GM19452 (cell line): ENCODE measurements at regions not wholly inside any gene's neighbourhood (a gene's known extent, or its start where the extent isn't known, plus 50 kb on each side); places are given as distances from the start of the nearest gene placed in this dataset.

Experiments
- ATAC-seq: cut with Tn5 transposase; IDR thresholded peaks from one replicate; pipeline ENCODE4 v1.9.1; 2021; ENCODE audit not compliant: unreplicated experiment

DNA sequence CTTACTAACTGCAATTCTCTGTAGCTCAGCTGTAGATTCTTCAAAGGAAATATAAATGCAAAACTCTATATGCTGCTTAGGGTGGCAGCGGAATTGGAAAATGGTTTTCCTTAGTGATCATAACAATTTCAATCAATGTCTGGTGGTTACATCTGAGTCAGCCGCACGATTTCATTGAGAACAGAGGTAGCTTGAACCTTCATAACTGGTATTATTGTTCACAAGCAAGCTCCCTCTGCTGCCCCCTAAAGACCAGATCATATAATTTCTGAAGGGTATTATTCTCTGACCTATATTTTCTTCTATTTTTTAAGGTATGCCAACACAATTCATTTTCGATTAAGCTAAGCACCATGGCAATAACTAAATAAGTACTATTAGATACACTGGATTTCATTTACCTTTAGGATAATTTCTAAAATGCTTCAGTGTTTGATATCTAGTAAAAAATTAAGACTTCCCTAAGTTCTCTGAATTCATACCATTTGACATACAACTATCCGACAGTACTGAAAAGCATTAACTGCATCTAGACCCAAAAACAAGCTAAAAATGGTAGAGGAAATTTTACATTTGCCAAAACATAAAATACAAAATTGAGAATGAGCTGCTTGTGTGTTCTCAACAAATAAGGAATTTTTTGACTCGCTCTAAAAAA is 181.1 kb upstream of the SPEF2 start:
- ATAC-seq = no peak

DNA sequence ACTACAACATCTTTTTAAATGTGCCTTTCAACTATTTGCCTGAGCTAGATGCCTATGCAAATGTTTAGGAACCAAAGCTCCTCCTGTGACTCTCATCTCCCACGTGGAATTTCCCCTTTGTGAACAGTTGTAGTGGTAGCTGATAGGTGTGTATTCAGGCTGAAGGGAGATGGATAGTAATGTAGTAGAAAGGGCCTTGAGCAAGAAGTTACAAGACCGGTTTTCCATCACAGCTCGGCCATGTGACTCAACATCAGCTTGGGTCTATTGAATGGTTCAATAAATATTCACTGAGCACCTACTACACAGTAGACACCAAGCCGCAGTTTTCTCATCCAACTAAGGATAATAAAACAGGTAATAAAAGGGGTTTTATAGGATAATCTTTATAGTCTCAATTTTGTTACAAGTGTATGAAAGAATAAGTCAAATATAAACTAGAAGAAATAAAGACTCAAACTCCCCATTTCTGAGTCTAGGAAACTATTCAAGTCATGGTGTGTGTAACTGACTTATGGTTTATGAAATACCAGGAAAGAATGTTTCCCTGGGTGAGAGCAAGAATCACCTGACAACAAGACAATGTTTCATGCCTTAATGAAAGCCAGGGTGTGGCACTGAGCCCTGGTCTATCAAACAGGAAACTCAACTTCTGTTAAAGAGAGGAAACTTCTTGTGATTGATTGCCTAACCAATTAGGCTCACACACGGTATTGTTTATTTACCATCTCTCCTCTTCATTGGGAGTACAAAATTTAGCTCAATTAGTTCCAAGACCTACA is 187.1 kb upstream of the SPEF2 start:
- no peak for ATAC-seq

DNA sequence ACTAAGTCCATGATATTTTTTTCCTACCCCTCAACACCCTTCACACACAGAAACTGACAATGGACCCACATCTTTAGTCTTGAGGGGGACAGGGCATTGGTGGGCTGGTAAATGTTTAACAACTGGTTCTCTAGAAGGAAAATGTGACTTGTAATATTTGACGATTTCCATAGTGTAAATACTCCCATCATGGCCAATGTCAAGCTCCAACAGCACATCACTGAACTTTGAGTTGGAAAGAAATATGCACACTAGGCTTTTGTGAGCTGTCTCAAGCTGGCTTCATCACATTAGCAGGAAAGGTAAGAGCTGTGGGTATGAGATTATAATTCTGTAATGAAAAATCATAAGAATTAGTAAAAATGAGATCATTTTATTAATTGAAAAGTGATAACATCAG is 189.9 kb upstream of the PRLR start:
- no peak for ATAC-seq

DNA sequence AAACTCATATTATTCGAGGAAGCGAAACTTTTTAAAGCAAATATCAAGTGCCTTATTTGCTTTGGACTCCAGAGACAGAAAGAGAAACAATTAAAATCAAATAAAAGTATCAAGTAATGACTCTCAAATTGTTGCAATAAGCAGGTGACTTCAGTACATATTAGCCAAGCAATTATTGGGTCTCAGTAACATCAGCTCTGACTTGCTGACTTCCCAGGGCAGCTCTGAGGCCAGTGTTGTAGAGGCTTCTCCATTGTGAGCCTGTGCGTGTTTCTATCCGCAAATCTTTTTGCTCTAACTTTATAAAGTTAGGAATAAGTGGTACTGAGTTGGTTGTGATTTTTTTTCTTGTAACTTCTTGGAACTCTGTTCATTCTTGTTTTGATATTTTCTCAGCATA is 186.8 kb upstream of the PRLR start:
- no peak for ATAC-seq

DNA sequence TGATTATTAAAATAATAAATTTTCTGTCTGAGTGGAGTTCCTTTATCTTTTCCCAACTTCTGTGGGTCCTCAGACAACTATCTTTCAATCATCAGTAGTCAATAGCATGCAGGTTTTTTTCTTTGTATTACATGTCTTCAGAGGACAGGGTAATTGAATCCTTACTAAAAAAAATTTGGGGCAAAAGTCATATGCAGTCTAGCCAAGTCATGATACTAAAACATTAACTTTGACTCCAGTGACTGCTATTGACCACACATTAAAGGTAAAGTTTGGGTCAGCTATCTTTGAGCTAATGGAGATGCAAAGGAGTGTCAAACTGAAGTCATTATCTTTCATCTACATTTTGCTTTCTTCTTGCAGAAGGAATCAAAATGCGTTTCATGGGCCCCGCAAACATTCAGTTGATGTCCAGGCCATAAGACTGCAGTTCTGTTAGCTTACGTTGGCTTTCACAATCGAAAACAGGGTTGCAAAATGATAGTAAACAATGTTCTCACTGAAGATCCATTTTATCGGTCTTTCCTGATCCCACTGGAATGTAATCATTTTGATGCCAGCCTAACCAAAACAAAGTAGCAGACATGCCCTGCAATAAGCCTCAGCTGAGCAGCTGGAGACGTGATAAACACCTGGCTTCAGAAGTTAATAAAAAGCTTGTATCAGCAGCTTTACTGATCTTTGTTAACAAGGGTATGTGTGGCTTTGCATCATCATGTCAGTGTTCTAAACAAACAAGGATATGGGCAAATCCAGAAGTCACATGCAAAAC is 186.1 kb upstream of the PRLR start:
- no peak for ATAC-seq

DNA sequence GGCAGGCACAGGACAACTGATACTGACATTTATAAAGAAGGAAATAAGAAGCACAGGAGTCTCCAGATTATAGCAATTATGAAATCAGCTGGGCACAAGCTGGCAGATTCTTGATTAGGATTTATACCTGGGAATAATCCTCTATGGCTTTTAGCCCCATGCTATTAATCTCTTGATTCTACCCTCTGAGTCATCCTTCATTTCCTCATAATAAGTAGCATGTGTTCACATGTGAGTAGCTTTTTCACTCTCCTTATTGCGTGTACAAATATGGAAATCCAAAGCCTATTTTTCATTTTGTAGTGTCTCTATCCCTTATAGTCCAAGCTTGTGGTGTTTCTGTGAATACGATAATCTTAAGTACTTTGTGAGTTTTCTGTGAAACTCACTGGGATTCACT is 185.0 kb upstream of the PRLR start:
- no peak for ATAC-seq

DNA sequence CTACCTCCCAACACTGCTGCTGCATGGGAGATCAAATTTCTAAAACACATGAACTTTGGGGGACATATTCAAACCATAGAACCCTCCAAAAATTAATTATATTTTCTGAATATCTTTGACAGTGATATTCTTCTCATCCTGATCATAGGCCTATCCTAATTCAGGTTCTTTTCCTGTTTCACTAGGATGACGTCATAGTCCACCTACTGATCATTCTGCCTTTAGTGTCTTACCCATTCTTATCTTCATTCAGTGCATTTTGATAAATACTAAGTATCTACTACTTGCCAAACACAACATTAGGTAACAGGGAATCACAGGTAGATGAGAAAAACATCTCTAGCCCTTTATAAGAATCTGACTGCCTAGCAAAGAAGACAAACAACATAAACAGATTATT is 179.1 kb upstream of the PRLR start:
- ATAC-seq = no peak

DNA sequence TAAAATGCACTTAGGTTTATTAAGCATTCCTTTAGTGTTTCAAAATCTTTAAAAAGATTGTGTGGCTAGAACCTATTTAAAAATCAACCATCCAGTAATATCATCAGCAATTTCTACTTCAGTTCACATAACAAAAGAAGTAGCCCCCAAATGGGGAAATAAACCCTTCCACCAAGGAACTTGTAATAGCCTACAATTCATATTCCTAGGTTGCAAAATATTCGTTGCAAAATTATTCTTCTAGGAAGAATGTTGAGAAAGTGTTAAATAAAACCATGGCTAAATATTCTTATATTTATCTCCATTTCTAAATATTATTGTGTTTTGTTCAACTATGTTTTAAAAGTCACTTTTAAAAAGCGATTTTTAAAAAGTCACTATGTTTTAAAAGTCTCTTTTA is 177.9 kb upstream of the PRLR start:
- no peak for ATAC-seq

DNA sequence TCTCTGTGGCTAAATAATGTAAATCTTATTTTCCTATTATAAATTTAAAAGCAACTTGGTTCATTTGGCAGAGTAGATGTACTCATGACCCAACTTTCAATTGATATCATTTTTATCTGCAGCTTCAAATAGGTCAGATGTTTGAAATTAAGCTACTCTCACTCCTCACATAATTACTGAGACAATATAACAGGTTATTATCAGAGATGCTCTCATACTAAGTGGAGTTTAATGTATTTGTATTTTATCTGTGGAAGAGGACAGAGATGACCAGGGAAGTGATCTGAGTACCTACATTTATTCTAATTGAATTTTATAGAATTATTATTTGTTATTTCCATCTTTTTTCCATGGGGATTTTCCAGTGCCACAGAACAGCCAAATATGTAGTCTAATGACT is 177.4 kb upstream of the PRLR start:
- ATAC-seq = no peak

DNA sequence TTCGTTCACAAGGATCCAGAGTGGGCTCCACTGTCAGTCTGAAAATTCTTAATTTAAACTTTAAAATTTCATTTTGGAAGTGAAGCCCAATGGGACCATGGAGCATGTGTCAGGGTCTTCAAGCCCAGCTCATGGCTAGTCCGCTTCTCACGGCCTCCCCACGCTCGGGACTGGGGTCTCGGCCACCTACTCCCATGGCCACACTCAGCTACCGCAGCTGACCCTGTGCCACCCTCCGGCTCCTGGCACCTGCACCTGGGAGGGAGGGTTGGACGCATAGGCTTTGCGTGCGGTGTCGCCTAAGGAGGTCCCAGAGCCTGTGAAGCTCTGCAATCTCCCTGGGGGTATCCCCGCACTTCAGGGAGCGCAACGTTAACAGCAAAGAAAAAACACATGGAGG is 175.7 kb upstream of the PRLR start:
- ATAC-seq = no peak

DNA sequence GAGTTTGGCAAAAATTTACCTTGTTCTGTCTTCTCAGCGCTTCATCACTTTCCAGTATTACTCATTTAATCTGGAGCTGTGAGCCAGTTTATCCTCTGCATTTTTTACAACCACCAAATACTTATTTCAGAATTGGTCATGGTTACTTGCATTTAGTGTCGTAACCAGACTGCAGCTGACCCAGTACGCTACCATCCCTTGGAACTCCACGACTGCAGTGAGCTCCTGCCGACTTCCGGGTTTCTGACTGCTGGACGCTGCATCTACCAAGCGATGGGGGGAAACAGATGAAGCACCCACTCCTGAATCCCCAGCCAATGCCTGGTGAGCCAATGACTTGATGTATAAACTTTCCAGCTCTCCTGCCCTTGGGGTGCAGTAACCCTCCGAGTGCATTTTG is 174.4 kb upstream of the PRLR start:
- ATAC-seq = no peak

DNA sequence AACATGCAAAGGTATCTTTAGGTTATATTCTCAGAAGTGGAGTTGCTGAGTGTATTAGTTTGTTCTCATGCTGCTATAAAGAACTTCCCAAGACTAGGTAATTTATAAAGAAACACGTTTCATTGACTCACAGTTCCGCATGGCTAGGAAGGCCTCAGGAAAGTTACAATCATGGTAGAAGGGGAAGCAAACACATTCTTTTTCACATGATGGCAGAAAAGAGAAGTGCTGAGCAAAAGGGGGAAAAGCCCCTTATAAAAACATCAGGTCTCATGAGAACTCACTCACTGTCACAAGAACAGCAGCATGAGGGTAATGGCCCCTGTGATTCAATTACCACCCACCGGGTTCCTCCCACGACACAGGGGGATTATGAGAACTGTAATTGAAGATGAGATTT is 163.6 kb upstream of the PRLR start:
- no peak for ATAC-seq

DNA sequence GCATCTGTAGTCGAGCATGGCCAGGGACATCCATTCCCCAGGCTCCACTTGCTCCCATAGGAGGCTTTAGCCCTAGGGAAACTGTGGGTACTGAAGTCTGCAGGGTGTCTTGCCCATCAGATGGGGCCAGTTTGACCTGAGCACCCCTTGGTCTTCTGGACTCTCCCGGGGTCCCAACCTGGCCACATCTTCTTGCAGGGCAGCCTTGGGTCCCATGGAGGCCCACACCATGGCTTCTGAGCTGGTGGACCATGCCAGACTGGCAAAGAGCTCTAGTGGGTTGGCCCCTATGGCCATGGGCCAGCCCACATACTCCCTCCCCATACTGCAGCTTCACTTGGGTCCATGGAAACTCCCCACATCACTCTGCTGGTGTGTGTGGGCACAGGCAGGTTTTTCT is 154.4 kb upstream of the PRLR start:
- ATAC-seq = no peak

DNA sequence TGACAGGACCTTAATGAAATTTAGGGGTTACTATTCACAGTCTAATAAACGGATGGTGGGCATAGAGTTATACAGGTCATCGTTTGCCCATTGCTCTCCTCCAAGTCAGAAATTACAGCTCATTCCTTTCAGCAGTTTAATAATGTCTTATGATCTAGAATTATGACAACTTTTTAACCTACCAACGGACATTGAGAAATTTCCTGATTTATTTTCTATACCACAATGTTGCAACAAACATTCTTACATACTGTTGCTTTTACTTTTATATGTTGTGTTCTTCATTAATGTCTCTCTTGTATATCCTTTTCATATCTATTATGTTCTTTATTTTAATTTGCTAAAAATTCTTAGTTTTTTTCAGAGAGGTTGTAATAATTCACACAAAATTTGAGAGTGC is 152.8 kb upstream of the PRLR start:
- no peak for ATAC-seq

DNA sequence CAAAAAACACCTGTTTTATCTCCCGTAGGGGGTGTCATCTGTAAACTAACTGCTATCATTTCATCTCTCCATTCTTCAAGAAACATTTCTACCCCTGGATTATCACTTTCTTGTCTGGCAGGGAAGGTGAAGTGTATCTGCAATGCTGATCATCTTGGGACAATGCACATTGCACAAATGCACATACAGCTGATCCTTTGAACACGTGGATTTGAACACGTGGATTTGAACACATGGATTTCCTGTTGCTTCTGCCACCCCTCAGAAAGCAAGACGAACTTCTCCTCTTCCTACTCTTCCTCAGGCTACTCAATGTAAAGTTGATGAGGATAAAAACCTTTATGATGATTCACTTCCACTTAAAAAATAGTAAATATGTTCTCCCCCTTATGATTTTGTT is 147.4 kb upstream of the PRLR start:
- ATAC-seq = no peak

DNA sequence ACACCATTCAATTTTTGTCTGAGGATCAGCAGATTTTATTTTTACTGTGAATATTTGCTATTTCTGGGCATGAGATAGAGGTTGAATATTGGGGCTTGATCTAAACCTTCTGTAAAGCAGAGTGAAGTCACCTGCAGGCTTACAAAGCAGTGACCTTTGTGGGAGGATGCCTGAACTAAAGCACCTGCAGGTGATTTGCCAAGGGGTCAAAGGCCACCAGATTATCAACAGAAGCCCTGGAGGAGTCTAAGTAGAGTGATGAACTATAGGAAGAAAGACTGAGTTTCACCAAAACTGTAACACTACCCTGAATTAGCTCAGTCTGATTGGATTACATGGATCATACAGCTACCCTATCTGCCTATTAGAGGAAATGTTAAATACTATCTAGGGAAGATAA is 144.3 kb upstream of the PRLR start:
- ATAC-seq = no peak

DNA sequence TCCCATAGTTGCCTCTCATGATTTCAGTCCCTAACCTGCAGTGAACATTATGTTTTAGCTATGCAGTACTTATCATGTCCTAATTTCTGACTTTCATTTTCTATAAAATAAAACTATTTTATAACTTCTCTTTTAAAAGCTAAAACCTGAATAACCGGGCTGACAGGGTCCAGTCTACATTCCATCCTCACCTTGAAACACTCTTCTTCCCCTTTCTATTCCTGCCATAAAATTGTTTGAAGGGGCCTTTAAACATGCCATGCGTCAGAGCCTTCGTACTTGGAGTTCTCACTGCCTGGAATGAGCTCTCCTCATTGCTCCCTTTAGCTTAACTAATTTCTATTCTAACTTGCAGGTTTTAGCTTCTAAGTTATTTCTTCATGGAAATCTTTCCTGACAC is 143.0 kb upstream of the PRLR start:
- no peak for ATAC-seq

DNA sequence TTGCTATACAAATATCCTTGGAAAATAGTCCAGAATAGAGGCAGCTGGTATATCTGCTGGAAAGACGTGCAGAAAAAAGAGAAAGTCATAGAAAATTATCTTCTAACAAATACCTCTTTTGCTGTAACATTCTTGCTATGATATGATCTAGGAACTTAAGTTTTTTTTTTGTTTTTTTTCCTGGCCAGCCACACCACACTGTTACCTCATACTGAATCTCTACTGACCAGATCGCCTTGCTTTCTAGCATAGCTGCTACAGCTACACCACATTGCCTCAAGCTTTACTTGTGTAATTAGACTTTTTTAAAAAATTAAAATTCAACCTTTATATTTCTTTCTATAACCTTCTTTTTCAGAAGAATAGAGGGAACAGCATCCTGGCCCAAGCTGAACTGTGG is 142.2 kb upstream of the PRLR start:
- ATAC-seq = no peak

DNA sequence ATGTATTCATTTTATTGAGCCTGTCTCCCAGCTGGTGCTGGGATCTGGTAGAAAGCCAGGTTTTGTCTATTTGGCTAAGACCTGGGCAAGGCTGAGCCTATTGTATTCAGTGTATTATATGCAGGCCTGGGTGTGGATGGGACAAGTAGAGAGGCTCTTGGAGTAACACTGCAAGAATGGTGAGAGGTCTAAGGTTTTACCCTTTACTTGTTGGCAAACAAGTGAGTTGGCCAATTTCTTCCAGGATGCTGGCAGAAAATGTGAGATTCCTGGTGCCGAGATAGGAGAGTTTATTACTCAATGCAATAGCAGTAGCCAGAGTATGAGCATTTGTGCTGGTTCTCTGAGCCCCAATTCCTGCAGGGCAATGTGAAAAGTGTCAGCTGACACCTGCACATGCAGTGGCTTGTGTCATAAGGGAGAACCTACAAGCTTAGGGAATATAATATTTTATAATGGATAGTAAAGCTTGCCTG is 141.7 kb upstream of the PRLR start:
- no peak for ATAC-seq

DNA sequence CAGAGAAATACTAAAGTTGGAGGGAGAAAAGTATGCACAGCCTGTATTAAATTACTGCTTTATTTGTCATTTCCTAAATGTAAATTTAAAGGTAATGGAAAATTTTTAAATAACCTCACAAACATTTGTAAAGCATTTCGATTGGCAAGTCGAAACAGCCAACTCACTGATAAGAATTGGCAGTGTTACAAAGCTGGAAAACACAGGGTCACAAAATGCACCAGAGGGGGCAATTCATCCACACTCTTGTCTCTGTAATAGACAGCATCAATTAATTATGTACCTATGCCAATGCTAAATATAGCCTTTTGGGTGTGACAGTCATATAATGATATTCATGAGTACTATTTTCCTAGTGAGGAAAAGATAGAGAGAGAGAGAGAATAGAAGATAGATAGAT is 140.6 kb upstream of the PRLR start:
- ATAC-seq = no peak

DNA sequence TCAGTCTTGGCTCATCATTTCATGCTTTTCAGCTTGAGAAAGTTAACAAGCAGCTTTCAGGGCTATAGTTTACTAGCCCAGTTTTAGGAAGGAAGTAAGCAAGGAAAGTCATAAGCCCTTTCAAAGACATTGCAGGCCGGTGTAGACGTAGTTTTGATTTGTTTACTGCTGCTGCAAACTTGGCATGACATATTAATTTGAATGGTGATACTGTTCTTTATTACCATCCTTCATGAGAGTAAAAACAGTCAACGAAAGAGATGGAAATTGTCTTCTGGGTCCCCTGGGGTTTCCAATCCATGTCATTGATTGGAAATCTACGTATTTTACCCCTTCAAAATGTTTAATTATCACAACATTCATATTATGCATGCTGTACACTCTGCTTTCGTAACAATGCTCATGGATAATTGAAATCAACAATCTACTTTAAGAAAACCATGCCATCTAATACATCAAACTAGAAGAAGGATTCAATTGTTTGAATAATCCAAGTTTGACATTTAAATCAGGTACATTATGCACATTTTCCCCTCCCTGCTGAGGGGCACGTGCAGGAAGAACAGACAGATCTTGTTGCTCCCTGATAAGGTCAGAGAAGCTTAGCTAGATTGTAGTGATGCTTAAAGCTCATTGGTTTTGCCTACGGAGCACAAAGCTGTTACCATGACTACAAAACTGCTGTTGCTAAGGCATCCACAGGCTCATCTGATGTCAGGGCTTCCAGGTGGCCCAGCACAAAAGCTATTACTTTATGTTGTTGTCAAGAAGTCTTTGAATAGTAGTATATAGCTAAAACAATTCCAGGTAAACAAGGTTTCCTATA is 139.9 kb upstream of the PRLR start:
- ATAC-seq = no peak
